H1 (cell line): ENCODE measurements at regions not wholly inside any gene's neighbourhood (a gene's known extent, or its start where the extent isn't known, plus 50 kb on each side); places are given as distances from the start of the nearest gene placed in this dataset.

Experiments
- CTCF ChIA-PET: fragments of 300-600 bp; sonication (Branson Sonifier 250); formaldehyde crosslinking; loops from one replicate; lab custom pipeline; 2021; ENCODE audit not compliant: partially characterized antibody; lab: Charles Lee
- POLR2A ChIA-PET: fragments of 300-600 bp; sonication (Branson Sonifier 250); formaldehyde crosslinking; loops from one replicate; lab custom pipeline; 2021; ENCODE audit warnings: inconsistent platforms; ENCODE audit not compliant: partially characterized antibody; lab: Charles Lee
- DNase-seq, 2 experiments: peaks; one replicate each; pipeline versions ENCODE4 v3.0.0 to v3.0.0-alpha.2; 2010 to 2022; ENCODE audit warnings: low spot score in 2 of 2, low read depth in 1 of 2, mixed read lengths in 1 of 2
- FAIRE-seq: peaks from 2 replicates; lab custom pipeline; 2011; peaks lifted over from hg19 to GRCh38; lab: Jason Lieb, UNC
- H2AFZ ChIP-seq: 2 replicates; pipeline ENCODE4 v1.8.1; 2012; ENCODE audit warnings: low read length, inconsistent platforms
- H2AK5ac ChIP-seq: 2 replicates; pipeline ENCODE4 v1.6.1; 2013; ENCODE audit warnings: low read depth, low read length
- H2BK120ac ChIP-seq: replicated peaks from 2 replicates; pipeline ENCODE3; 2013; ENCODE audit warnings: low read depth, low read length, inconsistent platforms
- H2BK12ac ChIP-seq: 2 replicates; pipeline ENCODE4 v1.6.1; 2013; ENCODE audit warnings: low read depth, low read length
- H2BK15ac ChIP-seq: 2 replicates; pipeline ENCODE4 v1.6.1; 2013; ENCODE audit warnings: low read length
- H2BK20ac ChIP-seq: 2 replicates; pipeline ENCODE4 v1.6.1; 2013; ENCODE audit warnings: low read length
- H2BK5ac ChIP-seq: 2 replicates; pipeline ENCODE4 v1.6.1; 2013; ENCODE audit warnings: low read depth, low read length
- H3K14ac ChIP-seq: 2 replicates; pipeline ENCODE4 v1.6.1; 2013; ENCODE audit warnings: inconsistent platforms; ENCODE audit not compliant: insufficient read length
- H3K18ac ChIP-seq: 2 replicates; pipeline ENCODE4 v1.6.1; 2013; ENCODE audit warnings: low read length; ENCODE audit errors: extremely low read depth
- H3K23ac ChIP-seq: 2 replicates; pipeline ENCODE4 v1.6.1; 2013; ENCODE audit warnings: inconsistent platforms; ENCODE audit not compliant: insufficient read length
- H3K23me2 ChIP-seq: 2 replicates; pipeline ENCODE4 v1.6.1; 2013; ENCODE audit warnings: low read depth, low read length
- H3K27ac ChIP-seq: 2 replicates; pipeline ENCODE4 v1.6.1; 2011; ENCODE audit warnings: low read depth, low read length, inconsistent platforms
- H3K27me3 ChIP-seq, 4 experiments: replicated peaks in 1 of 4; 1 replicate in 1 of 4; 2 replicates in 3 of 4; pipeline versions ENCODE4 v1.6.1 to v1.8.1; 2011 to 2013; ENCODE audit warnings: low read length in 3 of 4, mild to moderate bottlenecking in 3 of 4, inconsistent platforms in 2 of 4, mixed read lengths in 2 of 4, moderate library complexity in 1 of 4; ENCODE audit not compliant: control insufficient read depth in 3 of 4, insufficient read depth in 3 of 4; ENCODE audit errors: extremely low read depth in 1 of 4
- H3K36me3 ChIP-seq, 4 experiments: 2 replicates each; pipeline versions ENCODE4 v1.6.1 to v1.8.1; 2011 to 2013; ENCODE audit warnings: mild to moderate bottlenecking in 4 of 4, low read length in 3 of 4, moderate library complexity in 2 of 4, control low read depth in 1 of 4, inconsistent platforms in 1 of 4; ENCODE audit not compliant: insufficient read depth in 4 of 4, control insufficient read depth in 2 of 4
- H3K4ac ChIP-seq: replicated peaks from 2 replicates; pipeline ENCODE3; 2013; ENCODE audit warnings: low read length, low read depth, mixed read lengths, inconsistent platforms; ENCODE audit not compliant: insufficient read length
- H3K4me1 ChIP-seq, 4 experiments: replicated peaks in 1 of 4; 1 replicate in 1 of 4; 2 replicates in 3 of 4; pipeline versions ENCODE4 v1.6.1 to v1.8.1; 2011 to 2013; ENCODE audit warnings: low read length in 3 of 4, inconsistent platforms in 2 of 4, mixed read lengths in 1 of 4; ENCODE audit not compliant: insufficient read depth in 4 of 4, control insufficient read depth in 3 of 4
- H3K4me2 ChIP-seq, 2 experiments: 2 replicates each; pipeline versions ENCODE4 v1.6.1 to v1.8.1; 2011 to 2013; ENCODE audit warnings: low read depth in 2 of 2, low read length in 2 of 2, control low read depth in 1 of 2, inconsistent platforms in 1 of 2, mild to moderate bottlenecking in 1 of 2; ENCODE audit not compliant: insufficient read depth in 1 of 2
- H3K4me3 ChIP-seq, 4 experiments: fragments of 200-600, 300-600 bp in 1 of 4; sonication (generic), shearing (Covaris generic), sonication (Bioruptor Twin) in 1 of 4; 2 replicates each; pipeline versions ENCODE4 v1.5.1 to v1.8.1; 2011 to 2016; ENCODE audit warnings: low read length in 4 of 4, low read depth in 3 of 4, control low read depth in 2 of 4, inconsistent platforms in 2 of 4, mild to moderate bottlenecking in 2 of 4, mixed read lengths in 1 of 4, moderate library complexity in 1 of 4; ENCODE audit not compliant: insufficient read depth in 2 of 4; ENCODE audit errors: extremely low read depth in 1 of 4
- H3K56ac ChIP-seq: replicated peaks from 2 replicates; pipeline ENCODE3; 2013; ENCODE audit warnings: low read depth, mild to moderate bottlenecking, mixed read lengths, low read length, inconsistent platforms; ENCODE audit not compliant: insufficient read length
- H3K79me1 ChIP-seq: 2 replicates; pipeline ENCODE4 v1.6.1; 2013; ENCODE audit warnings: low read depth, low read length, control low read depth
- H3K79me2 ChIP-seq, 2 experiments: 2 replicates each; pipeline versions ENCODE4 v1.6.1 to v1.8.1; 2012 to 2013; ENCODE audit warnings: low read length in 2 of 2, mild to moderate bottlenecking in 2 of 2, inconsistent platforms in 1 of 2; ENCODE audit not compliant: insufficient read depth in 2 of 2, control insufficient read depth in 1 of 2
- H3K9ac ChIP-seq, 4 experiments: replicated peaks in 1 of 4; 1 replicate in 1 of 4; 2 replicates in 3 of 4; pipeline versions ENCODE4 v1.6.1 to v1.8.1; 2011 to 2013; ENCODE audit warnings: low read depth in 3 of 4, low read length in 3 of 4, control low read depth in 2 of 4, mild to moderate bottlenecking in 2 of 4, moderate library complexity in 2 of 4, inconsistent platforms in 1 of 4; ENCODE audit errors: extremely low read depth in 1 of 4
- H3K9me3 ChIP-seq, 2 experiments: 2 replicates each; pipeline versions ENCODE4 v1.6.1 to v1.8.1; 2012 to 2013; ENCODE audit warnings: mild to moderate bottlenecking in 2 of 2, moderate library complexity in 2 of 2, control low read depth in 1 of 2, inconsistent platforms in 1 of 2, low read depth in 1 of 2, low read length in 1 of 2, mixed read lengths in 1 of 2; ENCODE audit not compliant: insufficient read depth in 2 of 2
- H4K20me1 ChIP-seq, 2 experiments: replicated peaks in 1 of 2; 2 replicates each; pipeline versions ENCODE3 to v1.8.1; 2011 to 2013; ENCODE audit warnings: inconsistent platforms in 2 of 2, low read length in 2 of 2, mild to moderate bottlenecking in 1 of 2; ENCODE audit not compliant: insufficient read depth in 2 of 2, control insufficient read depth in 1 of 2
- H4K5ac ChIP-seq: 2 replicates; pipeline ENCODE4 v1.6.1; 2013; ENCODE audit warnings: low read length, low read depth, mixed read lengths, inconsistent platforms; ENCODE audit not compliant: insufficient read length
- H4K8ac ChIP-seq: 2 replicates; pipeline ENCODE4 v1.8.0; 2013; ENCODE audit warnings: mild to moderate bottlenecking, moderate library complexity, low read length, inconsistent platforms; ENCODE audit not compliant: insufficient read depth; ENCODE audit errors: extremely low read depth
- H4K91ac ChIP-seq: replicated peaks from 2 replicates; pipeline ENCODE3; 2013; ENCODE audit warnings: low read length, mixed read lengths, inconsistent platforms; ENCODE audit not compliant: insufficient read length
- BACH1 ChIP-seq: IDR thresholded peaks from 2 replicates; pipeline ENCODE4 v1.6.1; 2012; ENCODE audit warnings: low read length, improper control_type of control experiment
- BCL11A ChIP-seq, 2 experiments: IDR thresholded peaks; one replicate each; pipeline ENCODE4 v1.6.1; 2011; ENCODE audit warnings: low read depth in 2 of 2, low read length in 2 of 2, mild to moderate bottlenecking in 2 of 2
- BRCA1 ChIP-seq: IDR thresholded peaks from 2 replicates; pipeline ENCODE4 v1.6.1; 2012; ENCODE audit warnings: low read depth, low read length, improper control_type of control experiment
- CBX5 ChIP-seq: fragments of 300-800, 300-1000 bp; sonication (generic); IDR thresholded peaks from 2 replicates; pipeline ENCODE4 v1.7.1; 2016; ENCODE audit warnings: antibody characterized with exemption, low read length, low read depth
- CTBP2 ChIP-seq: IDR thresholded peaks from 2 replicates; pipeline ENCODE4 v1.7.0; 2011; ENCODE audit warnings: borderline replicate concordance, mild to moderate bottlenecking, moderate library complexity, mixed read lengths, low read length; ENCODE audit not compliant: insufficient read depth, insufficient read length
- EZH2 ChIP-seq: fragments of 200-600 bp; sonication (generic); IDR thresholded peaks from 2 replicates; pipeline ENCODE4 v1.7.1; 2012; ENCODE audit warnings: low read depth, mild to moderate bottlenecking, moderate library complexity, low read length, inconsistent platforms; ENCODE audit not compliant: severe bottlenecking
- HDAC6 ChIP-seq: IDR thresholded peaks from one replicate; pipeline ENCODE4 v1.7.1; 2012; ENCODE audit warnings: low read depth, mild to moderate bottlenecking, inconsistent platforms, low read length, moderate library complexity
- NRF1 ChIP-seq: IDR thresholded peaks from 2 replicates; pipeline ENCODE4 v1.6.1; 2011; ENCODE audit warnings: mild to moderate bottlenecking, low read depth, low read length, improper control_type of control experiment
- RAD21 ChIP-seq, 2 experiments: IDR thresholded peaks in 1 of 2; conservative IDR thresholded peaks in 1 of 2; 2 replicates each; pipeline ENCODE4 v1.6.1; 2011; ENCODE audit warnings: low read depth in 2 of 2, low read length in 2 of 2, improper control_type of control experiment in 1 of 2, inconsistent platforms in 1 of 2, mild to moderate bottlenecking in 1 of 2, moderate library complexity in 1 of 2
- RBBP5 ChIP-seq: IDR thresholded peaks from 2 replicates; pipeline ENCODE4 v1.7.1; 2012; ENCODE audit warnings: low read depth, mild to moderate bottlenecking, inconsistent platforms, low read length, moderate library complexity, borderline replicate concordance
- SAP30 ChIP-seq: fragments of 300-600 bp; sonication (generic); IDR thresholded peaks from 2 replicates; pipeline ENCODE4 v1.7.1; 2012; ENCODE audit warnings: low read length, moderate library complexity, mild to moderate bottlenecking, inconsistent platforms; ENCODE audit not compliant: insufficient read depth, insufficient replicate concordance
- SP4 ChIP-seq: IDR thresholded peaks from 2 replicates; pipeline ENCODE4 v1.6.1; 2012; ENCODE audit warnings: low read length, inconsistent platforms
- SUZ12 ChIP-seq: fragments of 200-600 bp; sonication (generic); IDR thresholded peaks from 2 replicates; pipeline ENCODE4 v1.6.1; 2012; ENCODE audit warnings: mild to moderate bottlenecking, inconsistent platforms, low read length, moderate library complexity, mixed read lengths
- TAF7 ChIP-seq: optimal IDR thresholded peaks from 2 replicates; pipeline ENCODE3; 2011; ENCODE audit warnings: low read depth, mild to moderate bottlenecking, inconsistent platforms, low read length, moderate library complexity, borderline replicate concordance

DNA sequence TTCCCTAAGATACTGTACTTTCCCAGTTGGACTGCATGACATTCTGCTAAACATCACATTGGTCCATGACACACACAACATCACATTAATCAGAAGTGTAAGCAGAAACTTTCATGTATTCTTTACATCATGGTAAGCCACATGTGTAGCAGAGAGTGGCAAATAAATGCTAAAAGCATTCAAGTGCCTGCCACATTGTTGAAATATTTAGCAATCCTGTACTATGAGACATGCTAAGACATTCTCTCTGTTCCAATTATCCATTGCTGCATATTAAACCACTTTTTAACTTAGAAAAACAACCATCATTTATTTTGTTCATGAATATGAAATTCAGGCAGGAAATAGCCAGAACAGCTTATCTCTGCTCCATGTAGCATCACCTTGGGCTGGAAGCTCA is 207.7 kb upstream of the GJE1 start:
- Histone ChIP-seq H2BK5ac (no peak overlapping the region), H3K27ac (no peak overlapping the region), H3K23me2 (no peaks in the 10 kb centered on the region), H2BK15ac (no peak overlapping the region), H3K79me1 (no peaks in the 10 kb centered on the region), H4K20me1 (no peaks in the 10 kb centered on the region), H2BK12ac (no peak overlapping the region), H3K4me3 (no peak overlapping the region), H3K4me2 (no peak overlapping the region), H3K56ac (no peak overlapping the region), H4K8ac (no peak overlapping the region), H2BK120ac (no peak overlapping the region), H3K23ac (no peak overlapping the region), H4K91ac (no peak overlapping the region), H3K9ac (no peak overlapping the region), H3K27me3 (no peaks in the 10 kb centered on the region), H4K5ac (no peak overlapping the region), H2AK5ac (no peak overlapping the region), H3K36me3 (no peaks in the 10 kb centered on the region), H2AFZ (no peak overlapping the region), H3K4me1 (no peaks in the 10 kb centered on the region), H3K79me2 (no peaks in the 10 kb centered on the region), H3K14ac (no peak overlapping the region), H2BK20ac (no peak overlapping the region), H3K18ac (no peak overlapping the region), H3K9me3 (0 out of 4 replicates have a peak, but pooled peaks cover 5 to 6% of the 10 kb centered on the region in 2 experiments), H3K4ac (no peak overlapping the region)
- FAIRE-seq = no peak
- ChIA-PET CTCF (interaction anchor here (1.5 kb wide), 1 partner anchor 34 kb away, joined by 3 read pairs; no protein-coding TSS in a partner anchor), POLR2A (no interaction called here)
- DNase-seq = no peak
- no peak for TF ChIP-seq NRF1
- TF ChIP-seq SUZ12 = no peak
- TF ChIP-seq BCL11A (IDR thresholded peaks at IDR 0.05; ENCODE audit: low read depth in 2 of 2, low read length in 2 of 2) = no peak
- no peak for TF ChIP-seq BRCA1
- TF ChIP-seq BACH1 = no peak
- TF ChIP-seq HDAC6 = no peak
- no peak for TF ChIP-seq CTBP2
- TF ChIP-seq RBBP5 = no peak
- no peak for TF ChIP-seq RAD21 (IDR thresholded peaks at IDR 0.05 in 1 of 2, conservative IDR thresholded peaks at IDR 0.05 in 1 of 2; ENCODE audit: low read depth in 2 of 2, low read length in 2 of 2)
- no peak for TF ChIP-seq SAP30
- no peak for TF ChIP-seq CBX5
- TF ChIP-seq TAF7 = no peak
- TF ChIP-seq SP4 = no peak
- no peak for TF ChIP-seq EZH2
